Panc1 (cell line): ENCODE measurements at regions not wholly inside any gene's neighbourhood (a gene's known extent, or its start where the extent isn't known, plus 50 kb on each side); places are given as distances from the start of the nearest gene placed in this dataset.
"Not testable (repeated sequence)": the region's sequence is repeated elsewhere in the genome, so short reads cannot be mapped to it uniquely, and the experiment has no call there.

ENCODE experiments used
- ATAC-seq: fragments of 200-7000 bp; cut with Tn5 transposase; 2 replicates; pipeline ENCODE4 v1.9.1; 2020; ENCODE audit warnings: mild to moderate bottlenecking, moderate library complexity
- BruUV-seq: library from RNA; stranded (reverse); fragments of 400-500 nt; replicated peaks from 2 replicates; lab custom pipeline; 2021; lab: Mats Ljungman, UMichigan
- CTCF ChIA-PET: fragments of 300-600 bp; sonication (Branson Sonifier 250); formaldehyde crosslinking; loops from one replicate; lab custom pipeline; 2022; ENCODE audit warnings: antibody characterized with exemption; lab: Charles Lee
- POLR2A ChIA-PET: fragments of 300-600 bp; sonication (Branson Sonifier 250); formaldehyde crosslinking; loops from one replicate; lab custom pipeline; 2022; ENCODE audit warnings: antibody characterized with exemption; lab: Charles Lee
- DNase-seq: peaks from one replicate; pipeline ENCODE4 v3.0.0-alpha.2; 2010; ENCODE audit warnings: low read depth, low spot score
- H3K27ac ChIP-seq: 2 replicates; pipeline ENCODE4 v1.5.1; 2011; ENCODE audit warnings: mild to moderate bottlenecking, low read length, inconsistent platforms
- H3K27me3 ChIP-seq: fragments of 200-500 bp; sonication (Bioruptor generic); 2 replicates; pipeline ENCODE4 v1.6.0; 2014; ENCODE audit warnings: low read length, inconsistent platforms; ENCODE audit not compliant: control insufficient read depth, insufficient read depth
- H3K36me3 ChIP-seq: fragments of 200-500 bp; sonication (Bioruptor generic); 2 replicates; pipeline ENCODE4 v1.5.1; 2014; ENCODE audit warnings: inconsistent platforms, mild to moderate bottlenecking, low read length, moderate library complexity; ENCODE audit not compliant: control insufficient read depth, insufficient read depth
- H3K4me1 ChIP-seq: 2 replicates; pipeline ENCODE4 v1.5.1; 2011; ENCODE audit warnings: inconsistent platforms, mild to moderate bottlenecking, low read length, moderate library complexity; ENCODE audit not compliant: control insufficient read depth, insufficient read depth
- H3K4me3 ChIP-seq, 2 experiments: 2 replicates each; pipeline ENCODE4 v1.5.1; 2011 to 2012; ENCODE audit warnings: low read depth in 2 of 2, low read length in 2 of 2, mild to moderate bottlenecking in 2 of 2, inconsistent platforms in 1 of 2, moderate library complexity in 1 of 2
- H3K9me3 ChIP-seq: fragments of 200-500 bp; sonication (Bioruptor generic); 2 replicates; pipeline ENCODE4 v1.5.1; 2014; ENCODE audit warnings: low read depth, mild to moderate bottlenecking, inconsistent platforms, low read length, moderate library complexity; ENCODE audit not compliant: control insufficient read depth, insufficient read depth
- in situ Hi-C: cut with HindIII; loops from 2 replicates; pipeline ENCODE4 v1.10.0; 2016; ENCODE audit warnings: low sequenced_read_pairs, low pct_unique_long_range_greater_than_20kb
- intact Hi-C: fragments of 100-400 bp; cut with micrococcal nuclease; formaldehyde crosslinking; loops from one replicate; pipeline ENCODE4 v1.10.0; 2022; ENCODE audit not compliant: unreplicated experiment

DNA sequence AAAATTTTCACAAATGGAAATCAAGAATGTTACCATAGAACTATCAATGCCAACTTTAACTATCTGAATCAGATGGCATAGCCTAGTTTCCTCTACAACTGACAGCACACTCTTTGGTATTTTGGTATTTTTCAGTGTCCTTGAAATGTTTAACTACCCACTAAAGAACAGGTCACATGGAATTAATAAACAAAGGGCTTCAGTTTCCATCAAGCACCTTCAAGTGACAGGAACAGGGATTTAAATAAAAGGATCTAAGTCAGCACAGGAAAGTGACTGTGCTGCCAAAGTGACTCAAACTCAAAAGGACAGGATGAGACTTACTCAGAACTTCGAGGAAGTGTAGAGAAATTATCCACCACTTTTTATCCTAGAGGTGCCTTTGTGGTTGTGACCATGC lies 117.2 kb downstream of the FAM72B start:
- H3K4me3 ChIP-seq, in situ Hi-C loops, H3K27me3 ChIP-seq, H3K9me3 ChIP-seq, H3K36me3 ChIP-seq, BruUV-seq, H3K27ac ChIP-seq, DNase-seq, CTCF ChIA-PET, intact Hi-C loops, ATAC-seq, H3K4me1 ChIP-seq, POLR2A ChIA-PET: not testable (repeated sequence)

DNA sequence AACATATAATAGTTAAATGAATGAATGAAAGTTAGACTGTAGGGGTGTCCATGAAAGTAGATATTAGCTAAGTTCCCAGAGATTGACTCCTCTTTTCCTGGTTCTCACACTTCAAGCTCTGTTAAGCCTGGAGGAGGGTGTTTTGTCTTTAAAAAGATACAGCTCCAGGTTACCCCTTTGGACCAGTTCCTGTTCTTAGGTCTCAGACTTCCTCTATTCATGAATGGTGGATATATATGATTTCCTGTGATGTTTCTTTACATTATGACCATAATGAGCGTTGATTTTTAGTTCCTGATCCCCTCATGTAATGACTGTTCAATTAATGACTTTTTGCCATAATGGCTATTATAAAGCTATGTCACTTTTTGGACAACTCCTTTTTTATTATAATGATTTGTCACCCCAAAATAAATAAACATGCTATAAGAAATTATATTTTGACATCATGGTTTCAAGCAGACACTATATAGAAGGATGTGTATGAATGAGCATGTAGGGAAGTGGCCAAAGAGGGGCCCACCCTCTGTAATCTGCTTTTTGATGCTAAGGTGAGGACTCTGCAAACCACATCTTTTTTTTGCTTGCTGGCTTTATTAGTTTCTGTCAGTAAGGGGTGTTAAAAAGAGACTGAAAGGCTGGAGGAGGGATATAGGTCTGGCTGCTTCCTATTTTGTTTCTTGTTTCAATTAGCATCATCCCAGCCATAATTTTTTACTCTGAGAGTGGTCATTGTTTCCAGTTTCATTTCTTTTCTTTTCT lies 115.2 kb downstream of the FAM72B start:
- DNase-seq, H3K27me3 ChIP-seq, in situ Hi-C loops, BruUV-seq, H3K9me3 ChIP-seq, H3K27ac ChIP-seq, intact Hi-C loops, H3K36me3 ChIP-seq, POLR2A ChIA-PET, CTCF ChIA-PET, H3K4me3 ChIP-seq, H3K4me1 ChIP-seq, ATAC-seq: not testable (repeated sequence)

DNA sequence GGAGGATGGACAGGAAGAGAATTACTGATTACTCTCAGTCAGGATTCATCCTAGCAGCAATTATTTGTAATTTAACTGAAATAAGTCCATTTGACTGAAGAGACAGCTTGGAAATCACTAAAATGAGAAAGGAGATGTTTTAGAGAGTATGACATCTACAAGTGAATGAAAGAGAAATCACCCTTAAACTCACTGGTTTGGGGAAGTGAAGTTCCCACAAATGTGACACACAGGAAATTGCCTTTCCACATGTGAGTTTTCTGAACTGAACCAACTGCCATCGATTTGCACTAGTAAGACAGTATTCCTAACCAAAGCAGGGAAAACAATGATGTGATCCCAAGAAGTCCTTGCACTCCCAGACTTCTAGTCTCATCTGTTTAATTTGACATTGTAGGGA lies 110.3 kb downstream of the FAM72B start:
- DNase-seq, H3K4me3 ChIP-seq, H3K4me1 ChIP-seq, CTCF ChIA-PET, POLR2A ChIA-PET, H3K9me3 ChIP-seq, BruUV-seq, intact Hi-C loops, ATAC-seq, H3K27me3 ChIP-seq, H3K27ac ChIP-seq, in situ Hi-C loops, H3K36me3 ChIP-seq: not testable (repeated sequence)

DNA sequence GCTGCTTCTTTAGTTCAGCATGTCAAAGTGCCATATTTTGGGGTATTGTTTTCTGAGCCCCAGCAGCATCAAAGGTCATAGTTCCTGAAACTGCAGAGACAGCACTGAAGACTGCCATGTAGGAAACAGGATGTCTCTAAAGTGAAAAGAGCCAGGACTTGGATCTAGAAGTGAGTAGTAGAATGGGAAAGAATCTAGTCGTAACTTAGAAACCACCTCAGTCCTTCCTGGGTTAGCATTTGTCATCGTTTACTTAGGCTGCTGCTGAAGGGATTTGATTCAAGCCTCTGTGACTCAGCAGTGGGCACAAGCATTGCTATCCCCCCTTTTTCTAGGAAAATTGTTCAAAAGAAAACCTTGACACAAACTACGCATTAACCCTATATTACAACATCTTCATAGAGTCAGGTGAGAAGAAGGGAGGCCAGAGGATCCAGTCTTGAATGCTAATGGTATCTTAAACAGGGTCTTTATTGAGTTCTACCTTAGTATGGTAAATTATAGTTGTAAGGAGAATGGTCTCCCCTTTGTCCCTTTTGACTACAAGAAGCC lies 108.8 kb downstream of the FAM72B start:
- H3K4me3 ChIP-seq, intact Hi-C loops, H3K36me3 ChIP-seq, BruUV-seq, CTCF ChIA-PET, H3K4me1 ChIP-seq, H3K27me3 ChIP-seq, H3K27ac ChIP-seq, in situ Hi-C loops, POLR2A ChIA-PET, H3K9me3 ChIP-seq, DNase-seq: not testable (repeated sequence)
- ATAC-seq, result 0 out of 2 replicates have a peak, but pooled peaks have one; percentile 56

DNA sequence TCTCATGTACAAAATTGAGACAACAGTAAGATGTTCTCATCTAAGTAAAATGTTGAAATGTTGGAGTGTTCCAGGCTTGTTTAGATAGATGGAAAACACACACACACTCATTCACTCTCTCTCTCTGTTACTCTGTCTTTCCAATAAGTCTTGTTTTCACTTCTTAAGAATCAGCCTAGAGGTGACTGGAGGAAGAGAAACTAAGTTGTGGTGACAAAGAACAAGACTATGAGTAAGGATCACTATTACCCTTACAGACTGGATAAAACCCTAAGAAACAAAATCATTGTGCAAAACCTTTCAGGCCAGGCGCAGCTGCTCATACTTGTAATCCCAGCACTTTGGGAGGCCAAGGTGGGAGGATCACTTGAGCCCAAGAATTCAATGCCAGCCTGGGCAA lies 107.5 kb downstream of the FAM72B start:
- POLR2A ChIA-PET, H3K9me3 ChIP-seq, BruUV-seq, CTCF ChIA-PET, H3K36me3 ChIP-seq, in situ Hi-C loops, H3K4me3 ChIP-seq, DNase-seq, H3K4me1 ChIP-seq, intact Hi-C loops, H3K27ac ChIP-seq, H3K27me3 ChIP-seq, ATAC-seq: not testable (repeated sequence)

DNA sequence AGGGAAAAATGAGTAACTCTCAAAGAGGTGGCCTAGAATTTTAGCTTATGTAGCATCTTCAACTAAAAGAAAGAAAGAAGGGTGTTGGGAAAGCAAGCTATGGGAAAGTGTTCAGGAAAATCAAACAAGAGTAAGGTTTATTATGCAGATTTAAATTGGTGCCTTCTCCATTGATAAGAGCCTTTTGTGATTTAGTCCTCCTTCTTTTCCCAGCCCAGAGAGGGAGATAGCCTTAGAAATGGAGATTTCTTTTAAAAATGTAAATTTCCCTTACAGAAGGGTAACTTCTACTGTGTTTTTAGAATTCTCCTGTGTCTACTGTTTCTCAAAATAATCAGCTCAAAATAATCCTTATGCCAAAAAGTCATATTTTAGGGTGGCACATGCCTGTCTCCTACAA lies 104.5 kb downstream of the FAM72B start:
- in situ Hi-C loops, POLR2A ChIA-PET, H3K27ac ChIP-seq, intact Hi-C loops, ATAC-seq, BruUV-seq, CTCF ChIA-PET, H3K27me3 ChIP-seq, H3K4me1 ChIP-seq, H3K4me3 ChIP-seq, H3K36me3 ChIP-seq, H3K9me3 ChIP-seq, DNase-seq: not testable (repeated sequence)

DNA sequence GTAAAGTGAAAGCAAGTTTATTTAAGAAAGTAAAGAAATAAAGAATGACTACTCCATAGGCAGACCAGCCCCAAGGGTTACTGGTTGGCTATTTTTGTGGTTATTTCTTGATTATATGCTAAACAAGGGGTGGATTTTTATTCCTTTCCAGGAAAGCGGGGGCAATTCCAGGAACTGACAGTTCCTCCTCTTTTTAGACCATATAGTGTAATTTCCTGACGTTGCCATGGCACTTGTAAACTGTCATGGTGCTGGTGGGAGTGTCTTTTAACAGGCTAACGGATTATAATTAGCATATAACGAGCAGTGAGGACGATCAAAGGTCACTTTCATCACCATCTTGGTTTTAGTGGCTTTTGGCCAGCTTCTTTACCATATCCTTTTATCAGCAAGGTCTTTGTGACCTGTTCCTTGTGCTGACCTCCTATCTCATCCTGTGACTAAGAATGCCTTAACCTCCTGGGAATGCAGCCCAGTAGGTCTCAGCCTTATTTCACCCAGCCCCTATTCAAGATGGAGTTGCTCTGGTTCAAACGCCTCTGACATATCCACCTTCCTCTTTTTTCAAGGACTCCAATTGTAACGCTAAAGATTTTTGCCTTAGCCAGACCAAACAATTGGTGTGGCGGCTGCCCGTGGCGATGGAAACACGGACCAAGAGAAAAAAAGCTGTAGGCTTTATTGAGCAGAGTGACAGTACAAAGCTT lies 103.8 kb downstream of the FAM72B start:
- BruUV-seq, H3K36me3 ChIP-seq, H3K27ac ChIP-seq, CTCF ChIA-PET, intact Hi-C loops, H3K4me3 ChIP-seq, ATAC-seq, H3K27me3 ChIP-seq, in situ Hi-C loops, H3K9me3 ChIP-seq, H3K4me1 ChIP-seq, POLR2A ChIA-PET, DNase-seq: not testable (repeated sequence)
